ENCODE measurements at regions not wholly inside any gene's neighbourhood (a gene's known extent, or its start where the extent isn't known, plus 50 kb on each side); places are given as distances from the start of the nearest gene placed in this dataset.
"Not testable (repeated sequence)": the region's sequence is repeated elsewhere in the genome, so short reads cannot be mapped to it uniquely, and the experiment has no call there.

GRCh38 chr15:98523912-98524662 lies 124.3 kb upstream of the IGF1R start:
- no peak for DNase-seq (ENCODE audit: low spot score)

DNA sequence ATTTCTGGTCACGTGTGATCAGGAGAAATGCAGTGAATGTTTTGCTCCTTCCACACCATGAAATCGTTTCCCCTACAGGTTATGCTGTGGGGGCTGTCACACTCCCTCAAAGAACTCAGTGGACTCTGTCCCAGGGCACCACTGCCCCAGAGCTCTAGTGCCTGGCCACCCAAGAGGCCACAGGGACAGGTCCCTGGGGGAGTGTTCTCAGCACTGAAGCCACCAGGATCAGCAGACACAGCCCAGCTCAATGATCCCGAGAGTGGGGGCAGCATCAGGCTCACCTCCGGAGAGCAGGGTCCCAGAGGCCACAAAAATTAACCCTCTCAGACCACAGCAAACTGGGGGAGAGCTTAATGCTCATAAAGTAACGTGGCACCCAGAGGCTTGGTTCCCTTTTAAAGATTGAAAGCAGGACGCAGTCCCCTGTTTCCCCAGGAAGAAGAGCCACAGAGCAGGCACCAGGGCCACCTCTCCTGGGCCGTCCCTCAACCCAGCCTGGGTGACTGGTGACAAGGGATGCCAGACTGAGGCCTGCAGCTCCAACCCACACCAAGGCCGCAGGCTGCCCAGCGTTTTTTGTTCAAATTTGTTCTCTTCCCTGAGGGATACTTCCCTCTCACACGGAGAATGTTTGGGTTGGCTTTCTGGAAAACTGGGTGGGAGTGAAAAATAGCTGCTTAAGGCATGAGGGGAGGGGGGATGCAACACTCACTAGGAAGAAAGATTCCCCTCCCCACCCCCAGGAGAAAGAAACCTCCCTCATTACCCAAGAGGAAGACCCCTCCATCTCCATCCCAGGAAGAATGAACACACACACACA lies 123.3 kb upstream of the IGF1R start:
- DNase-seq (ENCODE audit: low spot score), result no peak

- no peak for DNase-seq (ENCODE audit: low spot score)
Measured at GRCh38 chr15:98525661-98526001, 122.7 kb upstream of the IGF1R start.

GRCh38 chr15:98526094-98526493 lies 122.2 kb upstream of the IGF1R start:
- no peak for DNase-seq (ENCODE audit: low spot score)

GRCh38 chr15:98528046-98528725 lies 120.2 kb upstream of the IGF1R start:
- no peak for DNase-seq (ENCODE audit: low spot score)

DNA sequence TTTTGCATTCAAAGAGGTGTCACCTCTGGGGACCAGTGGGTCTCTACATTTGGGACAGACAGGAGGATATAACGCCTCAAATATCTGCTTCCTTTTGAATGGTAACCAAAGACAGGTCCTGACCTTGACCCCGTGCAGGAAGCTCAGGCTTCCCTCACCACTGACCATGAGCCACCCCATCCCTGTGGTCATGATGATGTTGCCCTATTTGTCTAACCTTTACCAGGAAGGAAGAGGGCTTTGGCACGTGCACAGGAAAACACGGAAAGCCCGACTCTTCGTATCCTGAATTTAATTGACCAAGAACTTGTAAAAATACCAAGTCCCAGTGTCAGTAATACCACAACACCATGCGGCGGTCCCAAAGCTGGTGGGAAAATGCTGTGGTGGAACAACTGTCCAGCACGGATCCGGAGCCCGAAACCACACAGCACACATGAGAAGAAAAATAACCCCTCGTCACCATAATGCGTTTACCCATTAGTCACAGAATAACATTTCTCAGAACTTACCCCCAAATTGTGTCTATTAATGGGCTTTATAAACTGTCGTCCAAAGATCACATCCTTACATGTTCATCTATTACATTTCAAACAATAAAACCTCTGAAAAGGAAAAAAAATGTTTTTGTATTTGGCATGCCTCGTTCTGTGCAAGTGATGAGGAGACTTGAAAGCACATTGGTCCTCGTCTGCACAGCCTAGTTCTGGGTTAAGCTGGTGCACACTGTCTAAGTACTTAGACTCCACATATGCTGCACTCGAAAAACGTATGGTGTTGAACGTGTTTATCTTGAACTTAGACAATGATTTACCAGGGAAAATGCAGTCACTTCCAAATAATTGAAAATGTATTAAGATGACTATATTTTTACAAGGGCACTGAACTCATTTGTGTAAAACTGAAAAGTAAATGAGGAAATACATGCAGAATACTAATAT lies 118.9 kb upstream of the IGF1R start:
- no peak for DNase-seq (ENCODE audit: low spot score)

GRCh38 chr15:98530570-98530969 lies 117.8 kb upstream of the IGF1R start:
- no peak for DNase-seq (ENCODE audit: low spot score)

- DNase-seq (ENCODE audit: low spot score), result no peak
Measured at GRCh38 chr15:98532063-98532462, 116.3 kb upstream of the IGF1R start.

GRCh38 chr15:98536976-98537375 lies 111.4 kb upstream of the IGF1R start:
- no peak for DNase-seq (ENCODE audit: low spot score)

GRCh38 chr15:98537516-98538060 lies 110.8 kb upstream of the IGF1R start:
- DNase-seq (ENCODE audit: low spot score), result no peak

DNA sequence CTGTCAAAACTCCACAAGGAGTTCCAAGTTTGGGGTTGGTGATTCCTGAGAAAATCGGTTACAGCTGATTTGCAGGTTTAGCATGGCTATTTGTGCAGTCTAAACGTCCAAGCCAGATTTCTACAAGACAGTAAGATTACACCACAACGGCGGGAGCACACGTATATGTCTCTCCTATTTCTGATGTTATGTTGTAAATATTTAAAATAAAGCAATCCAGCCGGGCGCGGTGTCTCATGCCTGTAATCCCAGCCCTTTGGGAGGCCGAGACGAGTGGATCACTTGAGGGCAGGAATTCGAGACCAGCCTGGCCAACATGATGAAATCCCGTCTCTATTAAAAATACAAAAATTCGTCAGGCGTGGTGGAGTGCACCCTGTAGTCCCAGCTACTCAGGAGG lies 106.8 kb upstream of the IGF1R start:
- DNase-seq (ENCODE audit: low spot score), result no peak

GRCh38 chr15:98543237-98543636 lies 105.1 kb upstream of the IGF1R start:
- DNase-seq (ENCODE audit: low spot score), result no peak

GRCh38 chr15:98546329-98546728 lies 102.0 kb upstream of the IGF1R start:
- DNase-seq (ENCODE audit: low spot score), result no peak

GRCh38 chr15:98547275-98547674 lies 101.1 kb upstream of the IGF1R start:
- DNase-seq (ENCODE audit: low spot score), result no peak

DNA sequence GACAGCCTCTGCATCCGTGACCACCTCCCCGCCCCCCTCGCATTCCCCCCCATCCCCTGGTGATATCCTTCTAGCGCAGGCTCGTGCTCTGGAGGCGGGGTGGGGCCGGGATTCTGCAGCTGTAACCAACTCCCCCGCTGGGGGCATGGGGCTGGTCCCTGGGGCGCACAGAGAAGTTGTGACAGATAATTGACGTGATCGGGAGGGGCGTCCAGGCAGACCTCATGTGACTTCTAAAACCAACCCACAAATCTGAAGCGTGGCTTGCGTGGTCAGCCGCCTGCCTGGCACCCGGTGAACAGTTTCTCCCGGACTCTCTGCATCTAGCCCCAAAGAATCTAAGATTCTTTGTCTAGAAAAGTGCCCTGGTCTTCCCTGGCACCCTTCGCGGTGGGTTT lies 100.6 kb upstream of the IGF1R start:
- DNase-seq (ENCODE audit: low spot score), result no peak

DNA sequence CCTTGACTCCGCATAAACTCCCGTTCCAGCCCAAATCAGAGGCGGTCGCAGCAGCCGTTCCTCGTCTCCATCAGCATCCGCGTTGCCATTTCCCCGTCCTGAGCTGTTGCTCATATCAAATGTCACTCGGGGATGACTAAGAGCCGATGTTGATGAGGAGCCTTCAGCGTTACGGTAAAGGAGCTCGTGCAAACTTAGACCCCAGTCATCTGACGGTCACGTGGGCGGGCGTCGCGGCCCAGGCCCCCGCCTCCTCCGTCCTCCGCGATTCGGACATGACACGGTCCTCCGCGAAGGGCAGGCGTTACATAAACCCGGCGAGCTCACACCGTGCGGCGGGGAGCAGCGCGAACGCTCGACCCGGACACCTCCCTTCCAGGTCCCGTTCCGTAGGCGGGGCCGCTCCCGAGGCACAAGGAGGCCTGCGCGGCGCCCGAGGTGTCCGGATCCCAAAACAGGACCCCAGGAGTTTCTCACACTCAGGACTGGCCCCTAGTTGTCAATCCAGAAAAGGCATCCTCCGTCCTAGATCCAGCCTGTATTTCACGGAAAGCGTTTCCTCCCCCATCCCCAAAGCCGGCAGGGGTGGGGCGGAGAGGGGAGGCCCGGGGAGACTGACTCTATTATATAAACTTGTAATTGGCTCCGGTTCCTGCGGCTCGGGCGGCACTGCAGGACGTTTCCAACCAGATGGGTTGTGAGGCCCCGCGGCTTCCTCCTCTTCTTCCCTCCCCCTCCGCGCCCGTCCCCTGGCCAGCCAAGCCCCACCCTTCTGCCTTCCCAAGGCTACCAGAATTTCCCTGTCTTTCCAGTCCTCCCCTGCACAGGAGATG lies 100.0 kb upstream of the IGF1R start:
- peak; percentile 49 for DNase-seq (ENCODE audit: low spot score)

DNA sequence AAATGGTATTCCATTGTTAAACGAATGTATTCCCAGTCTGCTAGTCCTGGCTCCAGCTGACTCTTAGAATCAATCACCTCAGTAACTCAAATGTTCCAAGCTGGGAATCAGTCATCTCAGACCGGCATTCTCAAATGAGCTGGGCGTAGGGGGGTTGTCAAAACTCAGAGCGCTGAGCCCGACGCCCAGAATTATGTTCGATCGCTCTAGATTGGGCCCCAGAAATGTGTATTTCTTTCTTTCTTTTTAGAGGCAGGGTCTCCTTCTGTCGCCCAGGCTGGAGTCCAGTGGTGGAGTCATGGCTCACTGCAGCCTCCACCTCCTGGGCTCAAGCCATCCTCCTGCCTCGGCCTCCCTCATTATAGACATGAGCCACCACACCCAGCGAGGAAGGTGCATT lies 99.3 kb upstream of the IGF1R start:
- no peak for DNase-seq (ENCODE audit: low spot score)

GRCh38 chr15:98549741-98550140 lies 98.6 kb upstream of the IGF1R start:
- DNase-seq (ENCODE audit: low spot score), result no peak

DNA sequence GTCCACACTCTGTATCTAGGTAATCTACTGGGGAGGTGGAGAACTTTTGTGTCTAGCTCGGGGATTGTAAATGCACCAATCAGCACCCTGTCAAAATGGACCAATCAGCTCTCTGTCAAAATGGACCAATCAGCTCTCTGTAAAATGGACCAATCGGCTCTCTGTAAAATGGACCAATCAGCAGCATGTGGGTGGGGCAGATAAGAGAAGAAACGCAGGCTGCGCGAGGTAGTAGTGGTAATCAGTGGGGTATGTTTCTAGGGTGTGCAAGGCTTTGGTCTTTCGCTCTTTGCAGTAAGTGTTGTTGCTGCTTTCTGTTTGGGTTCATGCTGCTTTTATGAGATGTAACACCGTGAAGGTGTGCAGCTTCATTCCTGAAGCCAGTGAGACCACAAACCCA lies 98.0 kb upstream of the IGF1R start:
- not testable (repeated sequence) for DNase-seq (ENCODE audit: low spot score)

DNA sequence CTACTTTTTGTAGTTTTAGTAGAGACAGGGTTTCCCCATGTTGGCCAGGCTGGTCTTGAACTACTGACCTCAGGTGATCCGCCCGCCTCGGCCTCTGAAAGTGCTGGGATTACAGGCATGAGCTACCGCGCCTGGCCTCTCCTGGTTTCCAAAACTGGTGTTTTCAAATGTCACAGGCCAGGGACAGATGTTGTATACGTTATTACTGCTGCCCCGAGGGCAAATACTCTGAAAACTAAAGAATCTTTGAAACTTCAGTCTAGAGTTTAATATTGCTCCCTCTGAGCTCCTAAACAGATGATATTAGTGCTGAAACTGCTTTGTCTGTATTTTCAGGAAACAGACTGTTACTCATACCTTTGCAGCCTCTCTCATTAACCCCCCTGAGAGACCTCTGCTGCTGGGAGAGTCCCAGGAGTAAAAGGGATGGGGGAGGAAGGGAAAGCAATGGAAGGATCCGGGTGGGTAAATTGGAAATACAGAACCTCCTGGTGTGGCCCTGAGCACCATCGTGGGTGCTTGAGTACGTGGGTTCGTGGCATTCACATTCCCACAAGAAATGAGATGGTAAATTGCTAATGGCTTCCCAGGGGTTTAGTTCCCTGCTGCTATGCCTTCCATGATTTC lies 96.3 kb upstream of the IGF1R start:
- DNase-seq (ENCODE audit: low spot score), result no peak

All from mucosa of gallbladder (tissue), 1 donor.